Psoas muscle (tissue), 7 donors: ENCODE measurements at regions not wholly inside any gene's neighbourhood (a gene's known extent, or its start where the extent isn't known, plus 50 kb on each side); places are given as distances from the start of the nearest gene placed in this dataset.

Experiments
- ATAC-seq, 4 donors: fragments of 200-7000 bp; cut with Tn5 transposase; one replicate each; pipeline ENCODE4 v1.9.1; 2020; ENCODE audit warnings: moderate library complexity in 3 of 4, mild to moderate bottlenecking in 2 of 4
- DNase-seq, 2 donors: peaks; one replicate each; pipeline ENCODE4 v3.0.0-alpha.2; 2020
- H3K27ac ChIP-seq: fragments of 200-600 bp; one replicate; pipeline ENCODE4 v1.8.0; 2022
- H3K27me3 ChIP-seq, 3 donors: fragments of 200-600 bp in 1 of 3; one replicate each; pipeline versions ENCODE4 v1.6.1 to v1.8.0; 2013 to 2022; ENCODE audit warnings: low read length in 2 of 3, mild to moderate bottlenecking in 2 of 3, moderate library complexity in 1 of 3; ENCODE audit not compliant: insufficient read depth in 3 of 3
- H3K36me3 ChIP-seq, 2 donors: fragments of 200-600 bp in 1 of 2; one replicate each; pipeline versions ENCODE4 v1.6.1 to v1.8.0; 2013 to 2022; ENCODE audit warnings: low read depth in 1 of 2, mild to moderate bottlenecking in 1 of 2, moderate library complexity in 1 of 2; ENCODE audit not compliant: insufficient read depth in 1 of 2
- H3K4me1 ChIP-seq: fragments of 200-600 bp; one replicate; pipeline ENCODE4 v1.8.0; 2022
- H3K4me3 ChIP-seq: fragments of 200-600 bp; one replicate; pipeline ENCODE4 v1.8.0; 2022; ENCODE audit warnings: mild to moderate bottlenecking
- H3K9me3 ChIP-seq: fragments of 200-600 bp; one replicate; pipeline ENCODE4 v1.8.0; 2022
- CTCF ChIP-seq: fragments of 200-600 bp; IDR thresholded peaks from one replicate; pipeline ENCODE4 v1.8.0; 2022; ENCODE audit warnings: antibody characterized with exemption
- WGBS, 3 donors: extraction: QIAGEN DNeasy Blood & Tissue Kit; methylation state at CpG; one replicate each; pipeline versions ENCODE4 v1.1.6 to v1.1.7; 2013; 5-methylcytosine and 5-hydroxymethylcytosine counted together
- intact Hi-C, 2 donors: fragments of 100-400 bp; cut with DNase I; formaldehyde crosslinking; loops; one replicate each; pipeline versions ENCODE4 v1.11.0 to v1.14.2; 2022
- donor health status: healthy with polysubstance abuse.
- donor health status: DM: no; HTN: no; CAD: no; lungs with moderate emphysema.
- donor health status: Bipolar disorder and iron deficiency.
- donor health status: healthy.
- donor health status: DM: yes; HTN: yes; CAD: no.
- donor health status: DM: no; HTN: no; CAD: no.
- donor health status: DM: yes; HTN: yes; CAD: no.

- Histone ChIP-seq H3K27ac (no peak overlapping the region), H3K9me3 (no peaks in the 10 kb centered on the region), H3K4me1 (no peaks in the 10 kb centered on the region), H3K27me3 (no peaks in the 10 kb centered on the region), H3K4me3 (no peak overlapping the region), H3K36me3 (no peaks in the 10 kb centered on the region)
- intact Hi-C loops, result no loop called here
- DNase-seq (no peak), ATAC-seq (no peak)
- 75 to 80% (median 76%) methylated on average over 7 of the region's 7 CpGs for WGBS, 3 donors
- TF ChIP-seq CTCF, result no peak
Measured at GRCh38 chr6:113439866-113440265, 417.3 kb upstream of the MARCKS start.

- Histone ChIP-seq H3K4me1 (no peaks in the 10 kb centered on the region), H3K4me3 (no peak overlapping the region), H3K9me3 (no peaks in the 10 kb centered on the region), H3K36me3 (no peaks in the 10 kb centered on the region), H3K27me3 (no peaks in the 10 kb centered on the region), H3K27ac (no peak overlapping the region)
- no peak for TF ChIP-seq CTCF
- 60 to 69% (median 66%) methylated on average over 1 of the region's 1 CpG for WGBS, 3 donors
- no peak for ATAC-seq
- no peak for DNase-seq
- intact Hi-C loops, result no loop called here
Measured at GRCh38 chr6:113442040-113442439, 415.1 kb upstream of the MARCKS start.

GRCh38 chr6:113445201-113445600, 411.9 kb upstream of the MARCKS start:
- no peak overlapping the region for H3K27ac ChIP-seq
- TF ChIP-seq CTCF, result no peak
- no peaks in the 10 kb centered on the region for H3K9me3 ChIP-seq
- H3K36me3 ChIP-seq, result no peaks in the 10 kb centered on the region
- no peak for DNase-seq
- no peaks in the 10 kb centered on the region for H3K4me1 ChIP-seq
- no peak overlapping the region for H3K4me3 ChIP-seq
- no peak for ATAC-seq
- H3K27me3 ChIP-seq, result no peaks in the 10 kb centered on the region
- whole genome bisulfite sequencing, 3 donors, result 91 to 100% (median 98%) methylated on average over 3 of the region's 3 CpGs
- intact Hi-C loops, result no loop called here

- 31 to 52% (median 51%) methylated on average over 5 of the region's 5 CpGs for WGBS, 3 donors
- TF ChIP-seq CTCF, result no peak
- peak in 1 of 4 donors; percentile 33 for ATAC-seq
- Histone ChIP-seq H3K4me3 (no peak overlapping the region), H3K9me3 (no peaks in the 10 kb centered on the region), H3K4me1 (no peaks in the 10 kb centered on the region), H3K27ac (no peak overlapping the region), H3K27me3 (no peaks in the 10 kb centered on the region), H3K36me3 (no peaks in the 10 kb centered on the region)
- intact Hi-C loops, result no loop called here
- DNase-seq, result no peak
Measured at GRCh38 chr6:113447088-113447831, 409.9 kb upstream of the MARCKS start.

GRCh38 chr6:113449051-113449450, 408.1 kb upstream of the MARCKS start:
- TF ChIP-seq CTCF, result no peak
- Histone ChIP-seq H3K36me3 (no peaks in the 10 kb centered on the region), H3K4me1 (no peaks in the 10 kb centered on the region), H3K27me3 (no peaks in the 10 kb centered on the region), H3K9me3 (no peaks in the 10 kb centered on the region), H3K27ac (no peak overlapping the region), H3K4me3 (no peak overlapping the region)
- DNase-seq (no peak), ATAC-seq (no peak)
- intact Hi-C loops, result no loop called here
